ENCODE measurements at regions not wholly inside any gene's neighbourhood (a gene's known extent, or its start where the extent isn't known, plus 50 kb on each side); places are given as distances from the start of the nearest gene placed in this dataset.

DNA sequence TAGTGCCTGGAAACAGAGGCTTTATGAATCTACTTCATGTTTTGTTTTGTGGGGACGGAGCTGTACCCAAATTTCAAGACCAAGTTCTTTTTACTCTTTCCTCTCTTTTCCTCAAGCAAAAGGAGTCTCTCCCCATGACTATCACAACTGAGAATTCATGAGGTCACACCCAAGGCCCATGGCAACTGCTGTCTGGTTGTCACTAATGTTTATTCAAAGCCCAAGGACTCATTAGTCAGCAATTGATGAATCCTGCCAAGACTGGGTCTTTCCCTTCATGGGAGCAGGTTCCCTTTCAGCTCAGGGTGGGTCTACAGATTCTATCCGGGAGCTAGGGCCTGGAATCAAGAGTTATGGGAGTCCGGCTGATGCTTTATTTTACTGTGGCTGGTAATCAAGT, 441.5 kb upstream of the PCDH20 start:
- TF ChIP-seq ZNF274 (IDR thresholded peaks at IDR 0.05; ENCODE audit: low read depth, low read length), result no peak
- H3K4me3 ChIP-seq (ENCODE audit: low read length), result no peak overlapping the region

DNA sequence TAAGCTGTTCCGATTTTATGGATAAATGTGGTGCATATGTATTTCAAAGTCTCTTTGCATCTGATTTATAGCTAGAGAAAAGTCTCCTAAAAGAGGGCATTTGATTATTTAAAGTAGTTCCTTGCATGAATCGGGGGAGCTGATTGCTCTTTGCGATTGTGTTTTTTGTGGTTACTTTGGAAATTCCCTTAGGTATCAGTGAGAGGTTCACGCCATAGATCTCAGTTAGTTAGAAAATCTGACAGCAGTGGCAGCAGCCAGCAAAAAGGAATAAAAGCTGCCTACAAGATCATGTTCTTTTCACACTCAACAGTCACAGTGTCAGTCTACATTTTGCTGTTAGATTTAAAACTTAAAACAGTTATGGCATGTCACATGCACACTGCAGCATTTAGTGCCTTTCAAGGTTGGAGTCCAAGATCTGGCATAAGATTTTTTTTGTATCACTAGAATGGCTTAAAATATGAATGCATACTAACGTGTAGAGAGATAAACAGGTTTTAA, 436.5 kb upstream of the PCDH20 start:
- TF ChIP-seq ZNF274 (IDR thresholded peaks at IDR 0.05; ENCODE audit: low read depth, low read length), result no peak
- no peak overlapping the region for H3K4me3 ChIP-seq (ENCODE audit: low read length)

DNA sequence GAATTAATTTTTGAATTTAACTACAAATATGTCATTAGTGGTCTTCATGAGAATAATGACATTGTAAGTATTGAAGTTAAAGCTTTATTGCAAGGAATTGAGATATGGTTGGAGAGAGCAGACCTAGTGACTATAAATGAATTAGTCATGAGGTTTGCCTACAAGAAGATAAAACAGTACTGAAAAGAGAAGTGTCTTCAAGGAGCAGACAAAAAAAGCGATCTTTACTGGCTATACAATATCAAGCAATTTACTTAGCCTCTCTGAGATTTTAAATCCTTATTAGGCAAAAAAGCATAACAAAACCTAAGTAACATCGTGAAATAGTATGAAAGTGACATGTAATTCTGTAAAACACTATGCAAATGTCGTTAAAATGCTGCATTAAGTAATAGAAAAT, 435.1 kb upstream of the PCDH20 start:
- no peak overlapping the region for H3K4me3 ChIP-seq (ENCODE audit: low read length)
- no peak for TF ChIP-seq ZNF274 (IDR thresholded peaks at IDR 0.05; ENCODE audit: low read depth, low read length)

DNA sequence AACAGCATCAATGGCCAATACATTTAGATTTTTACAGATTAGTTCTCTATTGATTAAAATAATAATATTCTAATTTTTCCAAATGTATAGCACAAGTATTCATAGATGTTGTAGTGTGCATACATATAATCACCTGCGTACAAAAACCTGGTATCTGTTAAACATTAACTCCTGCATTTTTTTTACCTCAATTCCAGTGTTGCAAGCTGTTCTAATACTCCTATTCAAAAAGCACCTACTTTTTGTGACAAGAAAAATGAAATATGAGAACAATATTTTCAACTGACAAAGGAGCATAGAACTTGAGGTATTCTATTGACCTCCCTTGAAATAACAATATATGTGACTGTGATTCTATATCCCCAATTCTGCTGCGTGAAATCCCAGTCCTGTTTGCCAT, 422.9 kb upstream of the PCDH20 start:
- no peak overlapping the region for H3K4me3 ChIP-seq (ENCODE audit: low read length)
- TF ChIP-seq ZNF274 (IDR thresholded peaks at IDR 0.05; ENCODE audit: low read depth, low read length), result no peak

DNA sequence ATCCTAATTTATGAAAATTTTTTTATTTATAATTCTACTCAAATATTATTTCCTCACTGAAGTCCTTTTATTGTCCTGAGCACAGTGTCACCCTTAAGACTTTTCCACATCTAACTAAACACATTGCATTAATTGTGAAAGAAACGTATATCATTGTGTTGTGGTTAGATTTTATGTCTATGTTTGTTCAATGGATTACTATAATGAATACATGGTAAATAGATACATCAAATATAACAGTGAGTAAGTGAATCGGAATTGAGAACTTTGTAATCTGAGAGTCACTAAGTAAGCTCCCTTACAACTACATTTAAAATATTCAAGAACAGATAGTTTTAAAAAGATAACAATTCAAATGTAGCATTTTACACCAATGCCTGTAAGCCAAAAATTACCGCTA, 417.6 kb upstream of the PCDH20 start:
- no peak overlapping the region for H3K4me3 ChIP-seq (ENCODE audit: low read length)
- TF ChIP-seq ZNF274 (IDR thresholded peaks at IDR 0.05; ENCODE audit: low read depth, low read length), result no peak

DNA sequence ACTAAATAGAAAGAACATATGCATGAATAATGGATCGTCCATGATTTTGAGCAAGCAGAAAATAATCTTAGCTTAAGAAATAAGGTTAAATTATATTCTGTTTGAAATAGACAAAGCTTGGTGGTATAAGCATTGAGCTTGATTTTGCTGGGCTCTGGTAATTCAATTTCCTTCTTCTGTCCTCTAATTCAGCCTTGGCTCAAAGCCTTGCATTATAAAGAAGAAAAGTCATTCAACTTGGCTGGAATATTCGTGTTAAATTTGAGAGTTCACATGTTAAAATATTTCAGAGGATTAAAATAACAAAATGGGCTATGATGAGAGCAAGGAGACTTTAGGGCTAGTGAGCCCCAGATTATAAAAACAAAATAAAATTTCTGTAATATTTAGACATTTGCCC, 415.4 kb upstream of the PCDH20 start:
- H3K4me3 ChIP-seq (ENCODE audit: low read length), result no peak overlapping the region
- no peak for TF ChIP-seq ZNF274 (IDR thresholded peaks at IDR 0.05; ENCODE audit: low read depth, low read length)

DNA sequence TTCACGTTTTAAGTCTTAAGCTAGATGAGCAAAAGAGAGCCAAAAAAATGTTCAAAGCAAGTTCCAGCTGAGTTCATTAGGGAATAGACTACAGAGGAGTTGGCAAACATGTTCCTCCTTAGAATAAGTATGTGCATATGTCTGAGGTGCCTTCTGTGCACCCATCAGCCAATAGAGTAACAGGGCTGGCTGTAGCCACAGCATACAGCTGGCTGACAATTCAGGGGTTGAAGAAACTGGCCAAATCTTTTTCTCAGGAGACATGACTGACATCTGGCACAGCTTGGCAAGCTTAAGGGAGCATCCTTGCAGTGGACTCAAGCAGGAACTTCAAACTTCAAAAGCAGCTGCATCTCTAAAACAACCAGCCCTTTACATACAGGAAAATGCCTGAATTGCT, 414.8 kb upstream of the PCDH20 start:
- no peak for TF ChIP-seq ZNF274 (IDR thresholded peaks at IDR 0.05; ENCODE audit: low read depth, low read length)
- H3K4me3 ChIP-seq (ENCODE audit: low read length), result no peak overlapping the region

DNA sequence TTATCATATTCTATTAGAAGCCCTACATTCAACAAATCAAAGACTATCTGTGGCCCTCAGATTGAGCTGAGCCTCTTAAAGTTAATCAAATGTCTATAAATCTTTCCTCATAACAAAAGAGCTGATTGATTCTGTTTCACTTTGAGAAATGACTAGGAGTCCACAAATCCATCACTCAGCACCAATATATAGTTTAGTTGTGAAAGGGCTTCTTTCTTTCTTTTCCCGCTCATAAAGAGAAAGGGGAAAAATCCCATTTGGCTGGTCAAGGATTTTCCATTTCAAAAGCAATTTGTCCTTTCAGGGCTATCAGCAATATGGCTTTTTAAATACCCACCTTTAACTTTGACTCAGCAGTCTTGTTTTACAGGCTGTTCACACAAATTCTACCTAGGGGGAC, 408.5 kb upstream of the PCDH20 start:
- H3K4me3 ChIP-seq (ENCODE audit: low read length), result no peak overlapping the region
- no peak for TF ChIP-seq ZNF274 (IDR thresholded peaks at IDR 0.05; ENCODE audit: low read depth, low read length)

DNA sequence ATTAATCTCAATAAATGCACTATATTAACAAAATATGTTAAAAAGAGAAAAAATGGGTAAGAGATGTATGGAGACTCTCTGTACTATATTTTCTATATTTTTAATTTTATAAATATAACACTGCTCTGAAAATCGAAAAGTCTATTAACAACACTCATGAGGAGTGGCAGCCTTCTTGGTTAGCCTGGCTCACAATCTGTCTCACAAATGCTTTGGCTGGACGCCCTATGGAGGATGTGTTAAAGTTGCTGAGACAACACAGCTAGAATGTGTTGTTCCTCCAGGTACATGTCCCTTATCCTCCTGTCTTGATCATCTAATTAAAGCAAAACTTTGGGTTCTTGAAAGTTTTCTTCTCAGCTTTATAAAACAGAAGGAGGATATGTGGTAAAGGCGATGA, 396.6 kb upstream of the PCDH20 start:
- no peak for TF ChIP-seq ZNF274 (IDR thresholded peaks at IDR 0.05; ENCODE audit: low read depth, low read length)
- no peak overlapping the region for H3K4me3 ChIP-seq (ENCODE audit: low read length)

DNA sequence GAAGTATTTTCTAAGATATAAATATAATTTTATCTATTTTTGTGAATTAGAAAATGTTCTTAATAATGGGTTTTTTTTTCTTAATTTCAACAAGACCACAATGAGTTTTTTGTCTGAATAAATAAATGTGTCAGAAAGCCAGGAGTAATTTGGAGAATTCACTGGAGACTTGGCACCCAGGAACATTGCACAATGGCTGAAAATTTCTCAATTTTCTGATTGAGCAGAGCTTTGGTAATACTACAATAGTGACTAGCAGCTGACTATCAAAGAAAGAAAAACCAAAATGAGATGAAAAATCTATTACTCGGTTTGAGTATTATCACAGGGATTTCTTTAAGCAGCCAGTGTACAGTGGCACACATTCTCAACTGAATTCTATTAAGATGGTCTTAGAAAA, 394.4 kb upstream of the PCDH20 start:
- no peak for TF ChIP-seq ZNF274 (IDR thresholded peaks at IDR 0.05; ENCODE audit: low read depth, low read length)
- no peak overlapping the region for H3K4me3 ChIP-seq (ENCODE audit: low read length)

DNA sequence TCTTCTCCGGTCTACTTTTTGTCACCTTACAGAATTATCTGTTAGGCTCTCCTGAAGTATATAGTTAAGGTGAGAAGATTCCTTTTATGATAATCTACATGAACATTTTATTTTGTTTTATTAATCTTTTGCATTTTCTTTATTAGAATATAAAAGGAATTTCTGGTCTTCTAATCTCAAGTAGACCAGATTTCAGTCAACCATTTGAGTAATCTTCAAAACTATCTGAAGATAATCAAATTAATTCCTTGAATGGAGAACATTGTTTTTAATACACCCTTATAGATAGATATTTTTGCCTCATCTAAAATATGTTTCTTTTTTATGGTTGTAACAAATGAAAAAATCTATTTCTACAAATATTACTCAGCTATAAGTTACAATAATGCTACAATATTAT, 381.7 kb upstream of the PCDH20 start:
- no peak for TF ChIP-seq ZNF274 (IDR thresholded peaks at IDR 0.05; ENCODE audit: low read depth, low read length)
- H3K4me3 ChIP-seq (ENCODE audit: low read length), result no peak overlapping the region

DNA sequence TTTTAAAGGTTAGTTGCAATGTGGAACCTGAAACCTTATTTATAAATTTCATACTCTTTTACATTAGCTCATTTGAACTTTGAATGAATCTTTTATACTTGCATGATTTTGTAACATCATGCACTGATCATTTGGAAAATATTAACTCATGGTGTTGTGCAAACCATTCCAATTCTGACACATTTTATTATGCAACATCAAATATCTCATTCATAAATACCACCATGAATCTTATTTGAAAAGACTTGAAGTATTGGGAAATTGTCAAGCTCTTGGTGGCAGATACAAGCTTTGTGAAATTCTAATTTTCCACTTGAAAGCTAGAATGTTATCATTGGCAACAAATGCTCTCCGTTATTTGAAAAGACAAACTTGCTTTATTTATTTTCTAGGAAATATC, 379.9 kb upstream of the PCDH20 start:
- no peak overlapping the region for H3K4me3 ChIP-seq (ENCODE audit: low read length)
- no peak for TF ChIP-seq ZNF274 (IDR thresholded peaks at IDR 0.05; ENCODE audit: low read depth, low read length)

DNA sequence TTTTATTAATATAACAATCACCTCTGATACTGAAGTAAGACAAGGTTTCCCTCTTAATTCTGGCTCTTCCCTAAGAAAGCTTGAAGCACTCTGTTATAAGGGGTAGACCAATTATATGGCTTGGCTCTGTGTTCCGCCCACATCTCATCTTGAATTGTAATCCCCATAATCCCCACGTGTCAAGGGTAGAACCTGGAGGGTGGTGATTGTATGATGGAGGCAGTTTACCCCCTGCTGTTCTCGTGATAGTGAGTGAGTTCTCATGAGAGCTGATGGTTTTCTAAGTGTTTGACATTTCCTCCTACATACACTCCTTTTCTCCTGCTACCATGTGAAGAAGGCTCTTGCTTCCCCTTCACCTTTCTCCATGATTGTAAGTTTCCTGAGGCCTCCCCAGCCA, 363.8 kb upstream of the PCDH20 start:
- no peak for TF ChIP-seq ZNF274 (IDR thresholded peaks at IDR 0.05; ENCODE audit: low read depth, low read length)
- no peak overlapping the region for H3K4me3 ChIP-seq (ENCODE audit: low read length)

DNA sequence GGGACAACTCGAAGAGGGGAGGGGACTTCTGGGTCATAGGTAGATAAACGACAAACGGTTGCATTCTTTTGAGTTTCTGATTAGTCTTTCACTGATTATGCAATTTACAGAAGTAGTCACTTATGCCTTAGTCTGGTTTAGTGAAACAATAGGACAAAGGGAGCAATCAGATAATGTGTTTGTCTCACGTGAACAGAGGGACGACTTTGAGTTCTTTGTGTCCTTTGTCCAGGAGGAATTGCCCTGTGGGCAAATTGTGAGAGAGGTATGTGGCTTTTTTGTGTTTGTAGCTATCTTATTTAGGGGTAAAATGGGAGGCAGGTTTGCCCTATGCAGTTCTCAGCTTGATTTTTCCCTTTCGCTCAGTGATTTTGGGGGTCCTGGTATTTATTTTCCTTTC, 362.9 kb upstream of the PCDH20 start:
- H3K4me3 ChIP-seq (ENCODE audit: low read length), result no peak overlapping the region
- no peak for TF ChIP-seq ZNF274 (IDR thresholded peaks at IDR 0.05; ENCODE audit: low read depth, low read length)

DNA sequence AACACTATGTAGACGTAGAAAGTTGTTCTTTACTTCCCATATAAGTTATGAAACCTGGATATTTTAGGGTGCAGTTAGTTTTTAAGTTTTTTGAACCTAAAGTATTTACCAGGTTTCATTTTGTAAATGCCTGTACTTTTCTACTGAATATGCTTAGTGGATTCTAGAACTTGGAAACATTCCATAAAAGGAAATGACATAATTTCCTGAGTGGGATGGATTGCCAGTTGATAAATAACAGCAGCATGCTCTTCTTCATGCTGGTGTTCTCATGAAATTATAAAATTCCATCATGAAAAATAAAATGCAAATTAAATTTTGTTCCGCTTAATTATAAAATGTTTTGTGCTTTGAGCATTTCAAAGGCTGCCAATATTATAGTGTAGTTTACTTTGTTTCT, 362.2 kb upstream of the PCDH20 start:
- H3K4me3 ChIP-seq (ENCODE audit: low read length), result no peak overlapping the region
- no peak for TF ChIP-seq ZNF274 (IDR thresholded peaks at IDR 0.05; ENCODE audit: low read depth, low read length)

DNA sequence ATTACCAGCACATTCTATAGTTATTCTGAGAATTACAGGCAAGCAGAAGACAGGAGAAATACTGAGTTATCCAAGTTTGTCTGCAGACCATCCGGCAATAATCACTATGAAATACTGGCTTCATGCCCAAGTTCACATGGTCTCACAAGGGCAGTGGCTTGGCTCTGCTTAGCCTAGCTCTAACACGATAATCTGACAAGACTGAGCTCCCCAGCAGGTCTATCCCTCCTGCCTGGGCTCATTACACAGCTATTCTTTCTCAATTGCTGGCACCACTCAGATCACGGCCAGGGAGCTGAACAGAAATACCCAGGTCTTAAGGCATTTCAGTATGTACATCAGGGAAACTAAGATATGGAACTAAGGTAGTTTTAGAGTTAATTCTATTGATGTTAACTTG, 361.6 kb upstream of the PCDH20 start:
- H3K4me3 ChIP-seq (ENCODE audit: low read length), result no peak overlapping the region
- TF ChIP-seq ZNF274 (IDR thresholded peaks at IDR 0.05; ENCODE audit: low read depth, low read length), result no peak

DNA sequence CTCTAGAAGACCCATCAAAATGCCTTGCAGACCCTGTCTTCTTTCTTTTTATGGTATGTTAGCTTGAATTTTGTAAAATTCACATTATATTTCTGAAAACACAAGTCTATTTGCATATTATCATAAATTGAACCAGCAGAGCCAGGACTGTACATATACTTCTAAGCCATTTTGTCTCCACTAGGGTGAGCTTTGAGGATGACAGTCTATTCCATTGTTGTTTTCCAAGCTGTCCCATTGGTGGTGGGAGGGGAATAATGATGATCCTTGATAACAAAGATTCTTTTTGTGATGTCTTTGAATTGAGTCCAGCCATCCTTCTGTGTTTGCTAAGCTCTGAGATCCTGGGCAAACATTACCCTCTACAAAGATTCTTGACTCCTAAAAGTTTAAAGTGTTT, 359.3 kb upstream of the PCDH20 start:
- no peak for TF ChIP-seq ZNF274 (IDR thresholded peaks at IDR 0.05; ENCODE audit: low read depth, low read length)
- H3K4me3 ChIP-seq (ENCODE audit: low read length), result no peak overlapping the region
